NT2/D1 (cell line): ENCODE measurements at regions not wholly inside any gene's neighbourhood (a gene's known extent, or its start where the extent isn't known, plus 50 kb on each side); places are given as distances from the start of the nearest gene placed in this dataset.
A peak's percentile ranks its signal among the peaks of the same experiment; 100 is the strongest.

ENCODE experiments used
- DNase-seq: peaks from one replicate; pipeline ENCODE4 v3.0.0-alpha.2; 2011; ENCODE audit warnings: low read depth, low spot score
- H3K27me3 ChIP-seq: 2 replicates; pipeline ENCODE4 v1.6.0; 2011; ENCODE audit warnings: mild to moderate bottlenecking; ENCODE audit not compliant: insufficient read length, insufficient read depth
- H3K36me3 ChIP-seq: 2 replicates; pipeline ENCODE4 v1.6.1; 2011; ENCODE audit warnings: mild to moderate bottlenecking, low read length, mixed read lengths; ENCODE audit not compliant: insufficient read depth, insufficient read length
- H3K4me1 ChIP-seq: 2 replicates; pipeline ENCODE4 v1.5.1; 2011; ENCODE audit not compliant: insufficient read depth, insufficient read length
- H3K4me3 ChIP-seq: 2 replicates; pipeline ENCODE4 v1.5.1; 2011; ENCODE audit warnings: low read depth; ENCODE audit not compliant: insufficient read length
- H3K9ac ChIP-seq: 2 replicates; pipeline ENCODE4 v1.6.0; 2011; ENCODE audit warnings: low read depth; ENCODE audit not compliant: insufficient read length
- H3K9me3 ChIP-seq: 2 replicates; pipeline ENCODE4 v1.5.1; 2011; ENCODE audit warnings: mild to moderate bottlenecking, low read length; ENCODE audit not compliant: insufficient read depth
- SUZ12 ChIP-seq: IDR thresholded peaks from 2 replicates; pipeline ENCODE4 v1.6.1; 2011; ENCODE audit not compliant: insufficient read length, insufficient read depth; ENCODE audit errors: extremely low read depth
- YY1 ChIP-seq: IDR thresholded peaks from 2 replicates; pipeline ENCODE4 v1.6.1; 2011; ENCODE audit not compliant: insufficient read length, insufficient read depth
- ZNF274 ChIP-seq: IDR thresholded peaks from 2 replicates; pipeline ENCODE4 v1.6.1; 2011; ENCODE audit warnings: mild to moderate bottlenecking, low read depth, low read length

DNA sequence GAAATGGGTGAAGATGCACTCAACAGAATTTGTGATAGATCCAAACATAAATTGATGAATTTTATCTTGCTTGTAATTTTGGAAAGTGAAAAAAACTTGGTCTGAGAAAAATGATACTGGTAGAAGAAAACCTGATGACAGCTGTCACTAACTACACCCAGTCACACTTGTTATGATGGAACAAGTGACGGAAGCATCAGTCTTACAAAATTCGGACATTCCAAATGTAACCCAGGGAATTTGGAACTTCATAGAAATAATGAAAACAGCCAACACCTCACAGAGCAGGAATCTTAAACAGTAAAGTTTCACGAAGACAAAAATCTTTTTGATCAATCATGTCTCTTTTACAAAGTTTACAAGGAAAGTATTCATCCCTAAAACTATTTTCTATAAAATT is 123.9 kb downstream of the RIN2 start:
- TF ChIP-seq SUZ12 (no peak), ZNF274 (no peak), YY1 (no peak)
- H3K4me3 ChIP-seq: no peak overlapping the region
- H3K27me3 ChIP-seq: no peaks in the 10 kb centered on the region
- no peak for DNase-seq
- H3K9ac ChIP-seq: no peak overlapping the region
- no peaks in the 10 kb centered on the region for H3K9me3 ChIP-seq
- H3K4me1 ChIP-seq: peaks cover 4% of the 10 kb centered on the region
- H3K36me3 ChIP-seq: no peaks in the 10 kb centered on the region

DNA sequence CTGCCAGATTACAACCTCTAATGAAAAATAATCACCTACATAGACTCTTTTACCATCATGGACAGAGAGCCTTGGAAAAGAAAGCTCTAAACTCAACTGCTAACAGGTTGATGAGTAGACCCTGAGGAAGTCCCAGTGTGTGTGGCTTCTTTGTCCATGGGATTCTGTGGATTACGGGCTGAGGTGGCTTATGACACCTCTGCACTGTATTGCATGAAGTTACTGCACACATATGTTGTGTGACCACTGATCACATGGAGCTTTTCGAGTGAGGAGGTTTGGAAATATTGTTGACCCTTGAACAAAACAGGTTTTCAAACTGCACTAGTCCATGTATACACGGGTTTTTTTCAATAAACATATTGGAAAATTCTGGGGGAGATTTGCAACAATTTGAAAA is 124.4 kb downstream of the RIN2 start:
- H3K27me3 ChIP-seq: no peaks in the 10 kb centered on the region
- H3K9ac ChIP-seq: no peak overlapping the region
- DNase-seq: no peak
- no peak overlapping the region for H3K4me3 ChIP-seq
- H3K36me3 ChIP-seq: no peaks in the 10 kb centered on the region
- peaks cover 4% of the 10 kb centered on the region for H3K4me1 ChIP-seq
- TF ChIP-seq SUZ12 (no peak), YY1 (no peak), ZNF274 (no peak)
- no peaks in the 10 kb centered on the region for H3K9me3 ChIP-seq

DNA sequence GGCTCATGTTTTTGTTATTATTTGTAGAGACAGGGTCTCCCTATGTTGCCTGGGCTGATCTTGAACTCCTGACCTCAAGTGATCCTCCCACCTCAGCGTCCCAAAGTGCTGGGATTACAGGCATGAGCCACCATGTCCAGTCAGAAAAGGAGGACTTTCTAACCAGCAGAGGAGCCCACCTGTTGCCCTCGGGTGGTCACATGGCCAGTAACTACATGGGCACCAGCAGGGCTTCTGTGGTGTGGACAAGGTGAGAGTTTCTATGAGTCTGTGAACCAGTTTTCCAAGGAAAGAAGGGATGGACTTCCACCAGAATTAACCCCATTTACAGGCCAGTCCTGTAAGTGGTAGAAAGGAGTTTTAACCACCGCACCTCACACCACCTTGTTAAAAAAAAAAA is 125.4 kb downstream of the RIN2 start:
- no peak for TF ChIP-seq SUZ12
- no peak for TF ChIP-seq YY1
- no peak for TF ChIP-seq ZNF274
- H3K27me3 ChIP-seq: no peaks in the 10 kb centered on the region
- H3K4me1 ChIP-seq: peaks cover 4% of the 10 kb centered on the region
- no peak overlapping the region for H3K9ac ChIP-seq
- no peak for DNase-seq
- H3K9me3 ChIP-seq: no peaks in the 10 kb centered on the region
- H3K4me3 ChIP-seq: no peak overlapping the region
- no peaks in the 10 kb centered on the region for H3K36me3 ChIP-seq

DNA sequence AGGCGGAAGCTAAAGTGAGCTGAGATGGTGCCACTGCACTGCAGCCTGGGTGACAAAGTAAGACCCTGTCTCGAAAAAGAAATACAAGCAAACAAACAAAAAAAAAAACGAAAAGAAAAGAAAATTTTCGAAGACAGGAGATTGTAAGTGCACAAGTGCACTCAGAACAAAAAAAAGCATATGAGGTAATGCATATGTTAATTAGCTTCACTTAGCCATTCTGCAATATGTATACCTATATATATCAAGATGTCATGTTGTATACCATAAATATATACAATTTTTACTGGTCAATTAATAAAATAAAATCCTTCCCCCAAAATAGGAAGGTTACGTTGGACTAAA is 127.5 kb downstream of the RIN2 start:
- Histone ChIP-seq H3K9me3 (no peaks in the 10 kb centered on the region), H3K4me1 (peaks cover 4% of the 10 kb centered on the region), H3K4me3 (no peak overlapping the region), H3K27me3 (no peaks in the 10 kb centered on the region), H3K9ac (no peak overlapping the region), H3K36me3 (no peaks in the 10 kb centered on the region)
- no peak for DNase-seq
- TF ChIP-seq YY1 (no peak), ZNF274 (no peak), SUZ12 (no peak)

DNA sequence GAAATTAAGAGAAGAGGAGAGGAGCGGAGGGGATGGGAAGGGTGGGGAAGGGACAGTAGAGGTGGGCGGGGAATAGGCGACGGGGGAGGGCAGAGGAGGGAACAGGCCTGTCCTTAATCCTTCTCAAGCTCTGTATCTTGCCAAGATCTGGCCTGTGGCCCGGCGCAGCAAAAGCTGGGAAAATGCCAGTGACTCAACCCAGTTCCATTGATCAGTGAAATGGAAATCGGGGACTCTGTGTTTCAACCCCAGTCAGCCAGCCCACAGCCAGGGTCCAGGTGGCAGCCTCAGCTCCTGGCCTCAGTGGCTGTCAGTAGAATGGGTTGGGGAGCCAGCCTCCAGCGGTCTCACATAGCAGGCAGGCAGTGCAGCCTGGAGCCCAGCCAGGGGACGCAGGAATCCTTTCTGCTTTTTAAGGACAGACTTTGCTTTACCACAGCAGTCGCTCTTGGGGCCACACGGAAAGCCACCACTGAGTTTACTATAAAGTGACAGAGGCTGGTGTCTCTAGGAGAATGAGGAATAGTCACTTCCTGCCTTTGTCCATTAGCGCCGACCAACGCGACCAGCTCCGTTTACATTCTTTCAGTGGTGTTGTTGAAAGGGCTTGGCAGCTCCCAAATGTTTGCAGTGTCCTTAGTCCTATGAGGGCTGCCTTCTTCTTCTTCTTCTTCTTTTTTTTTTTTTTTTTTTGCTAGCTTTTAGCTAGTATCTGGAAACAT is 128.0 kb downstream of the RIN2 start:
- Histone ChIP-seq H3K9me3 (no peaks in the 10 kb centered on the region), H3K9ac (peak overlapping the region; percentile 32), H3K4me1 (peaks cover 4% of the 10 kb centered on the region), H3K4me3 (no peak overlapping the region), H3K27me3 (no peaks in the 10 kb centered on the region), H3K36me3 (no peaks in the 10 kb centered on the region)
- TF ChIP-seq YY1 (no peak), ZNF274 (no peak), SUZ12 (no peak)
- no peak for DNase-seq

DNA sequence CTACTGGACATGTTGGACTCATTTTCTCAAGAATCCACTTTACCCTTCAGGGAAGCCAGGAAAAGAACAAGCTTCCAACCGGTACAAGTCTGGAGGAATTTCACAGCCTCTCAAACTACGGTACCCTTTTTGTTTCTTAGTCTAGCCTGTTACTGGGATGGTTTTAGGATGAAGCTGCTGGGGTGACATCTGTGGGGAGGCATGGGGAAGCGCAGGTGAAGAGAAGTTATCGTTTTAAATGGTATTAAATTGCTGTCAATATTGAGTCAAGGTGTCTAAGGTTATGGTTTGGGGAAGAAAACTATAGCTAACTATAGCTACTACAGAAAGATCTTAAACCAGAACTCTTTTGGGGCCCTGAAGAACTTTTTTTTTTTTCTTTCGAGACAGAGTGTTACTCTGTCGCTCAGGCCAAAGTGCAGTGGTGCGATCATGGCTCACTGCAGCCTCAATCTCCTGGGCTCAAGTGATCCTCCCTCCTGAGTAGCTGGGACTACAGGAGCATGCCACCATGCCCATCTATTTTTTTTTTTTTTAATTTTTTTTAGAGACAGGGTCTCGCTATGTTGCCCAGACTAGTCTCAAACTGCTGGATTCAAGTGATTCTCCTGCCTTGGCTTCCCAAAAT is 128.7 kb downstream of the RIN2 start:
- no peak for DNase-seq
- Histone ChIP-seq H3K4me1 (peaks cover 4% of the 10 kb centered on the region), H3K9me3 (no peaks in the 10 kb centered on the region), H3K36me3 (no peaks in the 10 kb centered on the region), H3K9ac (no peak overlapping the region), H3K27me3 (no peaks in the 10 kb centered on the region), H3K4me3 (no peak overlapping the region)
- TF ChIP-seq ZNF274 (no peak), SUZ12 (no peak), YY1 (no peak)

DNA sequence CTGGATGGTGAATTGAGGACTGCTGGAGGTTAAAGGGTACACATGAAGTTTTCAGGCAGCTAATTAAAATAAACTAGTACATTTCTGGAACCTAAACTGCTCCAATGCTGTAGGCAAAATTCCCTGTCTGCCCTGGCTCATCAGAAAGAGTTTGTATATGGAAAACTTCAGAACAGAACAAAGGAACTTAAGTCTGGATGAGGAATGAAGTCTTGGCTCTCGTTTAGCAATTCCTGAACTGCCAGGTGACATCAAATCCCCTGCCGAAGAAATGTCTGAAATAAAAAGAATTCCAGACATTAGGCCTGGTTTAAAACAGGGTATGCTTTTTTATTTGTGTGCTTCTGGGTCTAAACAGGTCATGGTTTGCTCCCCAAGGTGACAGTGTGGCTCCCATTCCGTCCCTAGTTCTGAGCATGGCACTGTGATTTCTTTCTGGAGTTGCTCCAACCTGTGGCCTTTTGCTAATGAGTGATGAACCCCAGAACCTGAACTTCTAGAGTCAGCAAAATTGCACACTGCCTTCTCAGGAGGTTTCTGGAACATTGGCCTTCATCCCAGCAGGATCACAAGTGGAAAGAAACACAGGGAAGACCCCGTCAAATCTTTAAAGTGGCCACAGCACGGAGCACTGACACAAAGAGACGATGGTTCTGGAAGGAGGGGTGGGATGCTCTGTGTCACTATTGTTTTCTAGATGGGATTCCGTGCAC is 129.4 kb upstream of the NAA20 start:
- no peak overlapping the region for H3K4me3 ChIP-seq
- no peaks in the 10 kb centered on the region for H3K27me3 ChIP-seq
- no peaks in the 10 kb centered on the region for H3K9me3 ChIP-seq
- H3K36me3 ChIP-seq: no peaks in the 10 kb centered on the region
- H3K9ac ChIP-seq: no peak overlapping the region
- peaks cover 4% of the 10 kb centered on the region for H3K4me1 ChIP-seq
- TF ChIP-seq YY1 (no peak), SUZ12 (no peak), ZNF274 (no peak)
- no peak for DNase-seq
